Suprapubic skin (tissue), 4 donors: ENCODE measurements at regions not wholly inside any gene's neighbourhood (a gene's known extent, or its start where the extent isn't known, plus 50 kb on each side); places are given as distances from the start of the nearest gene placed in this dataset.

Experiments
- DNase-seq, 2 donors: peaks; one replicate each; pipeline ENCODE4 v3.0.0-alpha.2; 2019; ENCODE audit warnings: low spot score in 2 of 2
- H3K27ac ChIP-seq: fragments of 200-600 bp; sonication (generic); one replicate; pipeline ENCODE4 v1.5.1; 2019
- H3K27me3 ChIP-seq: fragments of 200-600 bp; sonication (generic); one replicate; pipeline ENCODE4 v1.5.1; 2019
- H3K36me3 ChIP-seq: fragments of 200-600 bp; sonication (generic); one replicate; pipeline ENCODE4 v1.5.1; 2019
- H3K4me1 ChIP-seq: fragments of 200-600 bp; sonication (generic); one replicate; pipeline ENCODE4 v1.5.1; 2019
- H3K4me3 ChIP-seq: fragments of 200-600 bp; sonication (generic); one replicate; pipeline ENCODE4 v1.5.1; 2019; ENCODE audit warnings: mild to moderate bottlenecking
- H3K9me3 ChIP-seq: fragments of 200-600 bp; sonication (generic); one replicate; pipeline ENCODE4 v1.5.1; 2019
- EP300 ChIP-seq: sonication (generic); formaldehyde crosslinking; IDR thresholded peaks from one replicate; pipeline ENCODE4 v1.6.1; 2017; ENCODE audit warnings: antibody characterized with exemption
- POLR2A ChIP-seq, 2 donors: fragments of 450-650 bp; IDR thresholded peaks; one replicate each; pipeline ENCODE4 v1.6.1; 2017; ENCODE audit warnings: antibody characterized with exemption in 2 of 2, mild to moderate bottlenecking in 2 of 2, moderate library complexity in 2 of 2
- POLR2AphosphoS5 ChIP-seq, 3 donors: sonication (generic); formaldehyde crosslinking; IDR thresholded peaks; one replicate each; pipeline ENCODE4 v1.6.1; 2017; ENCODE audit warnings: antibody characterized with exemption in 3 of 3
- WGBS: methylation state at CpG from one replicate; pipeline ENCODE4 v1.1.5; 2018; 5-methylcytosine and 5-hydroxymethylcytosine counted together
- TF ChIP-seq, protein P1 (sequence below), 2 donors: fragments of 200-600 bp in 1 of 2; fragments of 450-650 bp in 1 of 2; sonication (generic) in 1 of 2; IDR thresholded peaks; one replicate each; pipeline ENCODE4 v1.5.1; 2016 to 2019; ENCODE audit warnings: antibody characterized with exemption in 2 of 2, mild to moderate bottlenecking in 1 of 2, moderate library complexity in 1 of 2

DNA sequence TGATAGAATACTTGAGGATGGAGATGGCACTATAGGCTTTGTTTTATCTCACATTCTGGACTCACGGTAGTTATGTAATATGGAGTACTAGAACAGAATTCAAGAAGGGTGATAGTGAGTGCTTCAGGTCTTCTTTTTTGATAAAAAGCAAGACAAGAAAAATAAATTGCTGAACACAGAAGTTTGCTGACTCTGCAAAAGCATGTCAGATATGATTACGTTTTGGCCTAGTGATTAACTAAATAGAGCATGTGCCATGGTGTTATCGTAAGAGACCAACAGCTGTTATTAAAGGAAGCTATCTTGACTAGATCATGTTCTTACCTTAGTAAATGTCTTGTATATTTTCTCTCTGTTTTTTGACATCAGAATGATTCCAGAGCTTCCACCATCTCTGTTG is 436.9 kb upstream of the LCORL start:
- no peak overlapping the region for H3K27ac ChIP-seq
- H3K4me3 ChIP-seq: no peak overlapping the region
- H3K4me1 ChIP-seq: no peaks in the 10 kb centered on the region
- no peaks in the 10 kb centered on the region for H3K27me3 ChIP-seq
- H3K9me3 ChIP-seq: no peaks in the 10 kb centered on the region
- 90% methylated on average over 3 of the region's 3 CpGs for WGBS
- no peaks in the 10 kb centered on the region for H3K36me3 ChIP-seq
- no peak for TF ChIP-seq POLR2AphosphoS5 (IDR thresholded peaks at IDR 0.05)
- TF ChIP-seq EP300: no peak
- no peak for TF ChIP-seq POLR2A (IDR thresholded peaks at IDR 0.05)
- TF ChIP-seq, protein P1, sequence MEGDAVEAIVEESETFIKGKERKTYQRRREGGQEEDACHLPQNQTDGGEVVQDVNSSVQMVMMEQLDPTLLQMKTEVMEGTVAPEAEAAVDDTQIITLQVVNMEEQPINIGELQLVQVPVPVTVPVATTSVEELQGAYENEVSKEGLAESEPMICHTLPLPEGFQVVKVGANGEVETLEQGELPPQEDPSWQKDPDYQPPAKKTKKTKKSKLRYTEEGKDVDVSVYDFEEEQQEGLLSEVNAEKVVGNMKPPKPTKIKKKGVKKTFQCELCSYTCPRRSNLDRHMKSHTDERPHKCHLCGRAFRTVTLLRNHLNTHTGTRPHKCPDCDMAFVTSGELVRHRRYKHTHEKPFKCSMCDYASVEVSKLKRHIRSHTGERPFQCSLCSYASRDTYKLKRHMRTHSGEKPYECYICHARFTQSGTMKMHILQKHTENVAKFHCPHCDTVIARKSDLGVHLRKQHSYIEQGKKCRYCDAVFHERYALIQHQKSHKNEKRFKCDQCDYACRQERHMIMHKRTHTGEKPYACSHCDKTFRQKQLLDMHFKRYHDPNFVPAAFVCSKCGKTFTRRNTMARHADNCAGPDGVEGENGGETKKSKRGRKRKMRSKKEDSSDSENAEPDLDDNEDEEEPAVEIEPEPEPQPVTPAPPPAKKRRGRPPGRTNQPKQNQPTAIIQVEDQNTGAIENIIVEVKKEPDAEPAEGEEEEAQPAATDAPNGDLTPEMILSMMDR (IDR thresholded peaks at IDR 0.05): no peak
- DNase-seq: no peak

DNA sequence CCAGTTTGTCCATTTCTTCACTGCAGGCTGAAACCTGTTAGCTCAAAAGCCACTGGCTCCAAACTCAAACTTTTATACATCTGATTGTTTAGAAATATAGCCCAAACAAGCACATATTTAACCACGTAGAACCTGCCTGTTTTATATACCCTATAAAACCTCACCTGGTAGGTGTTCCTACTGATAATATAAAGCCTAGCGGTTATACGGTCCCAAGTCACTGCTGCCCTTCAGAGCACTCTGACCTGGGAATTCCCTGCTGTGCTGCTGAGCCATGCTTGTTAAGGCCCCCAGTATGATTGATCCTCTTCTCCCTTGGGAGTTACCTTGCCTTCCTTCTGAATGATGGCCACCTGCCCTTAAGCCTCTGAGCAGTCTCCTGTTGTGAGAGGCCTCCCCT is 432.8 kb upstream of the LCORL start:
- Histone ChIP-seq H3K27ac (no peak overlapping the region), H3K27me3 (no peaks in the 10 kb centered on the region), H3K4me1 (no peaks in the 10 kb centered on the region), H3K4me3 (no peak overlapping the region), H3K36me3 (no peaks in the 10 kb centered on the region), H3K9me3 (no peaks in the 10 kb centered on the region)
- TF ChIP-seq POLR2AphosphoS5 (IDR thresholded peaks at IDR 0.05) (no peak), EP300 (no peak), POLR2A (IDR thresholded peaks at IDR 0.05) (no peak)
- TF ChIP-seq, protein P1 (IDR thresholded peaks at IDR 0.05): no peak
- WGBS: 85% methylated on average over 3 of the region's 3 CpGs
- DNase-seq: no peak

DNA sequence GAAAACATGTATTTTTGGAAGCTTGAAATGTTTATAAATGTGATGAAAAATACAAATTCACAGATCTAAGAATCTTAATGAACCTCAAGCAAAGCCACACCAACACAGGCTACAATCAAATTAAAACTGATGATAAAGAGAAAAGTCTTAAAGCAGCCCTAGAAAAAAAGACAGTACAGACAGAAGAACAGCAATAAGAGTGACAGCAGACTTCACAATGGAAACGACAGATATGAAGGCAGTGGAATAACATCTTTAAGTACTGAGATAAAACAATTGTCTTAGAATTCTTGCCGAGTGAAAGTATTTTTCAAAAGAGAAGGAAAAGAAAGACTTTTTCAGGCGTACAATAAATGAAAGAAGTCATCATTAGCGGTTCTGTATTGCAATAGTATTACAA is 423.6 kb upstream of the LCORL start:
- no peak overlapping the region for H3K4me3 ChIP-seq
- H3K9me3 ChIP-seq: no peaks in the 10 kb centered on the region
- TF ChIP-seq POLR2A (IDR thresholded peaks at IDR 0.05) (no peak), EP300 (no peak), POLR2AphosphoS5 (IDR thresholded peaks at IDR 0.05) (no peak)
- TF ChIP-seq, protein P1 (IDR thresholded peaks at IDR 0.05): no peak
- no peak overlapping the region for H3K27ac ChIP-seq
- WGBS: 86% methylated on average over 4 of the region's 4 CpGs
- no peaks in the 10 kb centered on the region for H3K4me1 ChIP-seq
- no peaks in the 10 kb centered on the region for H3K36me3 ChIP-seq
- no peaks in the 10 kb centered on the region for H3K27me3 ChIP-seq
- DNase-seq: no peak

DNA sequence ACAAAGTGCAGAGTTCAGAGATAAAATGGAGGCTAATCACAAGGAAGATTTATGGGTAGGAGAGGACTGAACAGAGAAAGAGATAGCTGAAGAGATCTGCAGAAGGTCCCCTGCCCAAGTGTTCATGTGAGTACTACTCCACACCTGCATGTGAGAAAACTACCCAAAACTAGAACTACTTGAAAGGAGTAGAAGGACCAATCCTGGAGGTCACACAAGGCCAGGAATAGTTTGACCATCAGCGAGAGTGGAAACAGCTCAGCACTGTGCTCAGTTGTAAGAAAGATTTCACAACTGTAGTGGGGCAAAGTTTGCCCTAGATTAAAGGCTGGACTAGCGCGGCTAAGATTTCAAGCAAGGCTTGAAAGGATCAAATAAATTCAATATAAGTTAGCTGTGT is 422.7 kb upstream of the LCORL start:
- H3K27ac ChIP-seq: no peak overlapping the region
- H3K4me3 ChIP-seq: no peak overlapping the region
- no peaks in the 10 kb centered on the region for H3K4me1 ChIP-seq
- H3K36me3 ChIP-seq: no peaks in the 10 kb centered on the region
- H3K27me3 ChIP-seq: no peaks in the 10 kb centered on the region
- 88% methylated on average over 3 of the region's 3 CpGs for WGBS
- DNase-seq: no peak
- TF ChIP-seq POLR2AphosphoS5 (IDR thresholded peaks at IDR 0.05): no peak
- TF ChIP-seq EP300: no peak
- TF ChIP-seq POLR2A (IDR thresholded peaks at IDR 0.05): no peak
- TF ChIP-seq, protein P1 (IDR thresholded peaks at IDR 0.05): no peak
- H3K9me3 ChIP-seq: peaks cover 3% of the 10 kb centered on the region

DNA sequence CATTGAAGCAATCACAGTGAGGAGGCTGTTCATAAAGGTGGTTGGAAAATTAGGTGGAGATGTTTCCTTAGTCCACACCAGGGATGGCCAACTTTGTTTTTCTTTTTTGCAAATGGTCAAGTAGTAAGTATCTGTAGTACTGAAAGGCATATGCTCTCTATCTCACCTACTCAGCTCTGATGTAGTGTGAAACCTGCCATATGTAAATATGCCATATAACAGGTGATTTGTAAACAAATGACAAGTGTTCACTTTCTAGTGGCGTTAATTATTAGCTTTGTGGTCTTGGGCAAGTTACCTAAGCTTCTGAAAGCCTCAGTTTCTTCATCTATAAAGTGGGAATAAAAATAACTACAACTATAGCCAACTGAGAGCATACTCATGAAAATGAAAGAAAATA is 421.4 kb upstream of the LCORL start:
- Histone ChIP-seq H3K27me3 (no peaks in the 10 kb centered on the region), H3K4me1 (no peaks in the 10 kb centered on the region), H3K4me3 (no peak overlapping the region), H3K36me3 (no peaks in the 10 kb centered on the region), H3K9me3 (peaks cover 7% of the 10 kb centered on the region), H3K27ac (no peak overlapping the region)
- 71% methylated on average over 1 of the region's 1 CpG for WGBS
- DNase-seq: no peak
- TF ChIP-seq POLR2A (IDR thresholded peaks at IDR 0.05) (no peak), EP300 (no peak), POLR2AphosphoS5 (IDR thresholded peaks at IDR 0.05) (no peak)
- TF ChIP-seq, protein P1 (IDR thresholded peaks at IDR 0.05): no peak
